ENCODE measurements at regions not wholly inside any gene's neighbourhood (a gene's known extent, or its start where the extent isn't known, plus 50 kb on each side); places are given as distances from the start of the nearest gene placed in this dataset.

GRCh38 chr2:238658820-238659219, 189.1 kb upstream of the TWIST2 start:
- no peak overlapping the region for H3K4me3 ChIP-seq (ENCODE audit: severe bottlenecking)
- H3K4me1 ChIP-seq (ENCODE audit: insufficient read depth, poor library complexity, severe bottlenecking), result no peaks in the 10 kb centered on the region
- DNase-seq (ENCODE audit: low spot score), result no peak
- ATAC-seq (ENCODE audit: low read depth), result no peak
- no peaks in the 10 kb centered on the region for H3K36me3 ChIP-seq (ENCODE audit: low read depth)
- H3K9me3 ChIP-seq (ENCODE audit: severe bottlenecking), result peaks cover 2% of the 10 kb centered on the region
- no peak overlapping the region for H3K27ac ChIP-seq (ENCODE audit: poor library complexity, severe bottlenecking)
- no peak for TF ChIP-seq CTCF (IDR thresholded peaks at IDR 0.05; ENCODE audit: poor library complexity, severe bottlenecking)
- peaks cover 4% of the 10 kb centered on the region for H3K27me3 ChIP-seq (ENCODE audit: insufficient read depth, poor library complexity, severe bottlenecking)

GRCh38 chr2:238659231-238659630, 188.7 kb upstream of the TWIST2 start:
- ATAC-seq (ENCODE audit: low read depth) (no peak), DNase-seq (ENCODE audit: low spot score) (no peak)
- no peak overlapping the region for H3K27ac ChIP-seq (ENCODE audit: poor library complexity, severe bottlenecking)
- no peaks in the 10 kb centered on the region for H3K36me3 ChIP-seq (ENCODE audit: low read depth)
- no peaks in the 10 kb centered on the region for H3K4me1 ChIP-seq (ENCODE audit: insufficient read depth, poor library complexity, severe bottlenecking)
- peaks cover 2% of the 10 kb centered on the region for H3K9me3 ChIP-seq (ENCODE audit: severe bottlenecking)
- H3K27me3 ChIP-seq (ENCODE audit: insufficient read depth, poor library complexity, severe bottlenecking), result peaks cover 4% of the 10 kb centered on the region
- no peak for TF ChIP-seq CTCF (IDR thresholded peaks at IDR 0.05; ENCODE audit: poor library complexity, severe bottlenecking)
- no peak overlapping the region for H3K4me3 ChIP-seq (ENCODE audit: severe bottlenecking)

GRCh38 chr2:238663586-238663985, 184.3 kb upstream of the TWIST2 start:
- Histone ChIP-seq H3K36me3 (ENCODE audit: low read depth) (no peaks in the 10 kb centered on the region), H3K4me3 (ENCODE audit: severe bottlenecking) (no peak overlapping the region), H3K9me3 (ENCODE audit: severe bottlenecking) (peaks cover 2% of the 10 kb centered on the region), H3K4me1 (ENCODE audit: insufficient read depth, poor library complexity, severe bottlenecking) (no peaks in the 10 kb centered on the region), H3K27me3 (ENCODE audit: insufficient read depth, poor library complexity, severe bottlenecking) (peaks cover 4% of the 10 kb centered on the region), H3K27ac (ENCODE audit: poor library complexity, severe bottlenecking) (no peak overlapping the region)
- no peak for TF ChIP-seq CTCF (IDR thresholded peaks at IDR 0.05; ENCODE audit: poor library complexity, severe bottlenecking)
- DNase-seq (ENCODE audit: low spot score) (no peak), ATAC-seq (ENCODE audit: low read depth) (no peak)

- H3K27me3 ChIP-seq (ENCODE audit: insufficient read depth, poor library complexity, severe bottlenecking), result no peaks in the 10 kb centered on the region
Observed at GRCh38 chr2:238665919-238666318, 182.0 kb upstream of the TWIST2 start.

More at GRCh38 chr2:238665919-238666318, 182.0 kb upstream of the TWIST2 start:
- Histone ChIP-seq H3K36me3 (ENCODE audit: low read depth) (no peaks in the 10 kb centered on the region), H3K4me1 (ENCODE audit: insufficient read depth, poor library complexity, severe bottlenecking) (no peaks in the 10 kb centered on the region), H3K27ac (ENCODE audit: poor library complexity, severe bottlenecking) (no peak overlapping the region), H3K4me3 (ENCODE audit: severe bottlenecking) (no peak overlapping the region), H3K9me3 (ENCODE audit: severe bottlenecking) (peaks cover 2% of the 10 kb centered on the region)
- ATAC-seq (ENCODE audit: low read depth) (no peak), DNase-seq (ENCODE audit: low spot score) (no peak)
- TF ChIP-seq CTCF (IDR thresholded peaks at IDR 0.05; ENCODE audit: poor library complexity, severe bottlenecking), result no peak

All from RWPE2 (cell line).